Muscle layer of duodenum (tissue), 2 donors: ENCODE measurements at regions not wholly inside any gene's neighbourhood (a gene's known extent, or its start where the extent isn't known, plus 50 kb on each side); places are given as distances from the start of the nearest gene placed in this dataset.

Experiments used
- H3K27ac ChIP-seq: one replicate; pipeline ENCODE4 v1.7.0; 2013; ENCODE audit warnings: mild to moderate bottlenecking, low read length
- H3K27me3 ChIP-seq: one replicate; pipeline ENCODE4 v1.7.0; 2013; ENCODE audit warnings: low read depth, mild to moderate bottlenecking, control low read depth, low read length
- H3K36me3 ChIP-seq, 2 donors: one replicate each; pipeline ENCODE4 v1.7.0; 2013; ENCODE audit warnings: low read length in 2 of 2, control low read depth in 1 of 2, mild to moderate bottlenecking in 1 of 2; ENCODE audit not compliant: insufficient read depth in 2 of 2, control insufficient read depth in 1 of 2
- H3K4me1 ChIP-seq, 2 donors: one replicate each; pipeline ENCODE4 v1.7.0; 2013; ENCODE audit warnings: low read length in 2 of 2, mild to moderate bottlenecking in 2 of 2, control low read depth in 1 of 2, moderate library complexity in 1 of 2; ENCODE audit not compliant: insufficient read depth in 2 of 2, control insufficient read depth in 1 of 2
- H3K4me3 ChIP-seq, 2 donors: one replicate each; pipeline ENCODE4 v1.7.0; 2013; ENCODE audit warnings: low read length in 2 of 2, low read depth in 1 of 2, mild to moderate bottlenecking in 1 of 2
- H3K9me3 ChIP-seq, 2 donors: one replicate each; pipeline ENCODE4 v1.7.0; 2013; ENCODE audit warnings: low read length in 2 of 2, control low read depth in 1 of 2, mild to moderate bottlenecking in 1 of 2; ENCODE audit not compliant: control insufficient read depth in 1 of 2
- donor health status: healthy.

- Histone ChIP-seq H3K4me3 (no peak overlapping the region), H3K4me1 (no peaks in the 10 kb centered on the region), H3K27me3 (no peaks in the 10 kb centered on the region), H3K27ac (no peak overlapping the region), H3K36me3 (no peaks in the 10 kb centered on the region), H3K9me3 (no peaks in the 10 kb centered on the region)
These were observed 249.7 kb upstream of the NPY start for GRCh38 chr7:24034251-24034650.

GRCh38 chr7:24035366-24036032, 248.5 kb upstream of the NPY start:
- H3K36me3 ChIP-seq: no peaks in the 10 kb centered on the region
- H3K9me3 ChIP-seq: no peaks in the 10 kb centered on the region
- no peaks in the 10 kb centered on the region for H3K27me3 ChIP-seq
- no peaks in the 10 kb centered on the region for H3K4me1 ChIP-seq
- H3K27ac ChIP-seq: no peak overlapping the region
- no peak overlapping the region for H3K4me3 ChIP-seq

- Histone ChIP-seq H3K9me3 (no peaks in the 10 kb centered on the region), H3K27me3 (no peaks in the 10 kb centered on the region), H3K27ac (no peak overlapping the region), H3K4me3 (no peak overlapping the region), H3K4me1 (no peaks in the 10 kb centered on the region), H3K36me3 (no peaks in the 10 kb centered on the region)
These were observed 248.0 kb upstream of the NPY start for GRCh38 chr7:24036033-24036412.

DNA sequence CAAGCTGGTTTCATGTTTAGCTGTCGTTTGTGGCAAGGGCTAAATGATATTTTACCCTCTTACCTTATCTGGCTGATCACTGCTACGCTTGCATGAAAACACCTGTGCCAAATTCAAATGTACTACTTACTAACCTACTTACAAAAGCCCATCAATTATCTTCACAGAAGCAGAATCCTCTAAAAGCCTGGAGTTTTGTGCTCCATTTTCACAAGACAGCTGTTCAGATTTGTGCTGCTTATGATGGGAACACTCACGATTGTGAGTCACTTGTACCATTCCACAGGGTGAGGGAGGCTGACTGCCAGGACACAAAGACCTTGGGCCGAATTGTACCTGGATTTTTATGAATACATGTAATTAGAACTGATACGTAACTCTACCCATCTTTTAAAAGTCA, 245.0 kb upstream of the NPY start:
- no peak overlapping the region for H3K27ac ChIP-seq
- H3K27me3 ChIP-seq: no peaks in the 10 kb centered on the region
- H3K4me3 ChIP-seq: no peak overlapping the region
- H3K9me3 ChIP-seq: no peaks in the 10 kb centered on the region
- H3K4me1 ChIP-seq: no peaks in the 10 kb centered on the region
- H3K36me3 ChIP-seq: no peaks in the 10 kb centered on the region

GRCh38 chr7:24039991-24040624, 243.9 kb upstream of the NPY start:
- Histone ChIP-seq H3K27ac (no peak overlapping the region), H3K9me3 (peaks cover 0 to 5% of the 10 kb centered on the region in 2 donors), H3K36me3 (no peaks in the 10 kb centered on the region), H3K4me3 (no peak overlapping the region), H3K4me1 (no peaks in the 10 kb centered on the region), H3K27me3 (no peaks in the 10 kb centered on the region)

- Histone ChIP-seq H3K27me3 (no peaks in the 10 kb centered on the region), H3K36me3 (no peaks in the 10 kb centered on the region), H3K4me3 (no peak overlapping the region), H3K4me1 (no peaks in the 10 kb centered on the region), H3K9me3 (peaks cover 0 to 5% of the 10 kb centered on the region in 2 donors), H3K27ac (no peak overlapping the region)
These were observed 242.0 kb upstream of the NPY start for GRCh38 chr7:24042028-24042427.

DNA sequence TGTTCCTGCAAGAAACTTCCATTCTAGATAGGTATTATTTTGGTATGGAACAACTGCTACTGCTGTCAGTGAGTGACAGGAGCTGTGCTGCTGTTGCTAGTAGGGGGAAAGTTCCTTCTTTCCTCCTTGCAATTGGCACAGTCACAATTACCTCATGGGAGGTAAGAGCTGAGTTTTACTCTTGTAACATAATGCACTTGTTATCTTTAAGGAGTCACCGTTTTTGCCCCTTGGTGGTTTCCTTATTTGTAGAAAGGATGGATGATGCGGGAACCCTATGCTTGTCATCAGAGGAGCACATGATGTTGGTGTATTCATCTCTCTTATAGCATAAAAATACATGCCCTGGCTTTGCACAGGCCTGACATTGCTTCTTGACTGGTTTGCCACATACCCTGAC, 234.7 kb upstream of the NPY start:
- no peaks in the 10 kb centered on the region for H3K27me3 ChIP-seq
- peaks cover 0 to 4% of the 10 kb centered on the region in 2 donors for H3K9me3 ChIP-seq

GRCh38 chr7:24050991-24051560, 232.9 kb upstream of the NPY start:
- H3K36me3 ChIP-seq: no peaks in the 10 kb centered on the region
- no peaks in the 10 kb centered on the region for H3K4me1 ChIP-seq
- no peak overlapping the region for H3K27ac ChIP-seq
- no peaks in the 10 kb centered on the region for H3K9me3 ChIP-seq
- no peaks in the 10 kb centered on the region for H3K27me3 ChIP-seq
- no peak overlapping the region for H3K4me3 ChIP-seq

More for the DNA sequence above, 234.7 kb upstream of the NPY start:
- H3K36me3 ChIP-seq: no peaks in the 10 kb centered on the region
- no peak overlapping the region for H3K4me3 ChIP-seq
- no peak overlapping the region for H3K27ac ChIP-seq
- H3K4me1 ChIP-seq: no peaks in the 10 kb centered on the region

GRCh38 chr7:24051651-24052050, 232.3 kb upstream of the NPY start:
- Histone ChIP-seq H3K4me3 (no peak overlapping the region), H3K27ac (no peak overlapping the region), H3K4me1 (no peaks in the 10 kb centered on the region), H3K27me3 (no peaks in the 10 kb centered on the region), H3K9me3 (no peaks in the 10 kb centered on the region), H3K36me3 (no peaks in the 10 kb centered on the region)

DNA sequence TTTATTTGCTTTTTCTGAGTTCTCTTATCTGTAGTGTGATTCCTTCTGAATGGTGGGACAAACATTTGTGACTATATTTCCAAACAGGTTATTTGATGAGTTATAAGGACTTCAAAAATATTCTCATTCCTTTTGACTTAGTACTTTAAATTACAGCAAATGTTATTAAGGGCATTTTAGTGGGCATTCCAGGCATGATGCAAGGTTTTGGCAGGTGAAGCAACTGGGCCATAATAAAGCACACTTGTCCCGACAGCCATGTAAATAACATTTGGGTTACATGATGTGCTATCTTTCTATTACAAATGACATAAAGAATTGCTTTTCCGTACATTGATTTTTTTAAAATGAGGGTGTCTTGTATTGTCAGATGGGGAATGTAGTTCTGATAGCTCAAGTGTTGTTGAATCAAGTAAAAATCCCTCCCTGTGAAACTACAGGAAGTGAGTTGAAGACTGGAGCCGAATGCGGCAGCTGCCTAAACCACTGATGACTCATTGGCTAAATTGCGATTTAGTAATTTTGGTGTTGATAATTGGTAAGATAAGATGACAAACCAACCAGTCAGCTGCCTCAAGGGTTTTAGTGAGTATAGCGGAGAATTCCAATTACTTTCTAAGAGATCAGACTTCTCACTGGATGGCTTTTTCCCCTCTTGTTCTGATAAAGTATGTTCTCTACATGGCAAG, 231.3 kb upstream of the NPY start:
- no peaks in the 10 kb centered on the region for H3K4me1 ChIP-seq
- H3K27me3 ChIP-seq: no peaks in the 10 kb centered on the region
- H3K9me3 ChIP-seq: no peaks in the 10 kb centered on the region
- no peak overlapping the region for H3K4me3 ChIP-seq
- H3K27ac ChIP-seq: no peak overlapping the region
- no peaks in the 10 kb centered on the region for H3K36me3 ChIP-seq

DNA sequence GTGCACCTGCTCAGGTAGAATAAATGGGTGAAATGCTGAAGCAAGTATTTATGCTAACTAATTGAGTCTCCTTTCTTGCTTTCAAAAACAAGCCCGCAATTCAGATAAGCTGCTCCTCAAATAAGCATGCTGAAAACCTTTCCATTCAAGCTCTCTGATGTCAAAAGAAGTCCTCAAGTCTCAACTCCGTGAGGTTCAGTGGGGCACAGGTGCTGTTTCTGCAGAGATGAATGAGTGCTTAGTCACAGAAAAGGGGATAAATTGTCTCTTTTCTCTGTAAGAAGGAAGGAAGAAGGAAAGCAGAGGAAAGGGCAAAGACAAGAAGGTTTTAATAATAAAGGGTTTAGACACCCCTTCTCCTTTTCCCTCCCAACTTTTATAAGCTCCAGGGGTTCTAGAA, 229.8 kb upstream of the NPY start:
- Histone ChIP-seq H3K4me3 (no peak overlapping the region), H3K36me3 (no peaks in the 10 kb centered on the region), H3K27me3 (no peaks in the 10 kb centered on the region), H3K9me3 (no peaks in the 10 kb centered on the region), H3K4me1 (no peaks in the 10 kb centered on the region), H3K27ac (no peak overlapping the region)
